NCI-H146 (cell line): ENCODE measurements at regions not wholly inside any gene's neighbourhood (a gene's known extent, or its start where the extent isn't known, plus 50 kb on each side); places are given as distances from the start of the nearest gene placed in this dataset.
"Not testable (repeated sequence)": the region's sequence is repeated elsewhere in the genome, so short reads cannot be mapped to it uniquely, and the experiment has no call there.

Experiments
- DNase-seq: peaks from one replicate; lab custom pipeline; 2025; lab: John Stamatoyannopoulos, UW

DNA sequence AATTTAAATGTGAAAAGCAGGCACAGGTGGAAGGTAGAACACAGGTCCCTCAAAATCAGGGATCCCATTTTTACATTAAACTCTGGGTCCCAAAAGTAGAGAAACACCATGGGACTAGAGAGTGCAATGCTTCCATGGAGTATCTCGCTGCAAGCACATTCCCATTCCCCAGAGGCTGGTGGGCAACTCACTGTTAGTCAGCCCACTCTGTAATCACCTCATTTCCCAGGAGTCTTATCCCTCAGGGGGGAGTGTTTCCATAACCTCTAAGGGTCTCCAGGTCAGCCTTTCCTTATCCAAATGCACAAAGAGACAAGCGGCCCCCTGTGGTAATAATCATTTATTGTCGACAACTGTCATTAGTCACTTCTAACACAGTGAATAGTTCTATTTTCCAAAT, 490.1 kb upstream of the LRRC7 start:
- no peak for DNase-seq

DNA sequence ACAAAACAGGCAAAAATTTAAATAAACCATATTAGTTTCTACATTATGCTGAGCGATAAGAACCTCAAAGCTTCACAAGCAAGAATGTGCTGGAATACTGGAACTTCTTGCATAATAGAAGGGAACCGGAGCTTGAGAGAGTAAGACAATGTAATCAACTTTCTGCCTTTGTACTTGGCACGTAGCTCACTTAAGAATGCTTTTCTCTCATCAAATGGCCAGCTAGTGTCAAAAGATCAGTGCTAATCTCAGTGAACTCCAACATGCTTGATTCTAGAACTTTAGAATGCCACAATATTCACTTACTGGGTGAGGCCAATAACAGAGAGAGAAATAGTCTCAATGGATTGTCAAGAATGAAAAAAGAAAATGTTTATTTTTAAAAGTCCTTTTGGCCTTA, 486.1 kb upstream of the LRRC7 start:
- no peak for DNase-seq

DNA sequence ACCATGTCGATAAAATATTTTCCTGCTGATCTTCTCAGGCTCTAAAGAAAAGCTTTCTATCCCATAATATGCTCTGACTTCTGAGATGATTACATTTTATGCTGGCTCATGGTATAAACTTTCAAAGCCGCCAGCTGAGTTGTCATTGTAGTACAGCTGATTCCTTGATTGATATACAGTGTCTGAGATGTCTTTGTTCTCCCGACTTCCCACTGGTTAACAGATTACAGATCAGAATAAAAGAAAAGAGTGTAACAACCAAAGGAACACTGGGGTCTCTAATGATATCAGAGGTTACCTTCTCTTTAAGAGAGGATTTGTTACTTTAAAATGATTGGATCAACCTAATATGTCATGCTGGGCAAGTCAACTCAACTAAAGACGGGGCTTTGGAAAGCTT, 485.4 kb upstream of the LRRC7 start:
- no peak for DNase-seq

DNA sequence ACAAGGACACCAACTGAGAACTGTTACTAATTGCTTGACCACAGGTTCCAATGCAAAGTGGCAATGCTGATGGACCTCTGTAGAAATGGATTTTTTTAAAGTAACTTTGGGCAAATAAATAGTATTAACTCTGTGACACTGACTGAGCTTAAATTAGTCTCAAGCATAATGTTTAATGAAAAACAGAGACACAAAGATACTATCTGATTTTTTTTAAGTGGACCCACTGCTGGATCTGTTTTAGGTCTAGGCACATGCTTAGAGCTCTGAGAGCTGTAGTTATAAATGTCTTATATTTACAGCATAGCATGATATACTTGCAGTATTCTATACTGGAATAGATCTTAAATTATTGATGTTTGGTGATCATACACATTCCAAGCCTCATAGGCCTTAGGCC, 481.6 kb upstream of the LRRC7 start:
- DNase-seq: no peak

DNA sequence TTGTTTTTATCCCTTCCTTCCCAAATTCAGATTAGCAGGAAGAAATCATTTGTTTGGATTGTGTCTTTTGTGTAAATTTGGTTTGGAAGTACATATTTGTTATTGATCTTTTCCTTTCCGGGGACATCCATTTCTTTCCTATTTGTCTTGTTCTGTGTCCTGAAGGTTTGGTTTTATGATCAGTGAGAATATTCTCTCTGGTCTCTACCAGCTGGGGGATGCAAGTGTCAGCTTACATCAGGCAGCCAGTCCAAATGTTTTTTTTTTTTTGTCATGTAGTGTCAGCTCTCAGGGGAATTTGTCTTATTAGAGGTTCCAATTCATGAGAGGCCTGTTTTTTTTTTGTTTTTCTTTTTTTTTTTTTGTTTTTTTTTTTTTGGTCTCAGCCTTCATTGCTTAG, 479.2 kb upstream of the LRRC7 start:
- no peak for DNase-seq

DNA sequence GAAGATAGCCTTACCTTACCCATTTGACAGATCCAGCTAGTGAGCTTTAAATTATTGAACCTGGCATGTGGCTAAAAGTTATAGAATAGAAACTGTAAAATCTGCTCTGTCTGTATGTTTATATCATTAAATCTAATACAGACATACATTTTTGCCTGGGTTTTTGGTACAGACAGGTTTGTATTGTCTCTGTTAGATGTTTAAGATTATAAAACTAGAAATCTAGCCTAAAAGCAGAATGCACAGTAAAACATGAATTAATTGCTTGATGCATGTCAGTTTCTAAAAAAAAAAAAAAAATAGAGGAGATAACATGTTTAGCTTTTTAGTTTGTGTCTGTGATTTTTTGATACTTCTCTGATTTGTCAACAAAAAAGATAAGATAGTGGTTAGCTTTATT, 477.6 kb upstream of the LRRC7 start:
- no peak for DNase-seq

DNA sequence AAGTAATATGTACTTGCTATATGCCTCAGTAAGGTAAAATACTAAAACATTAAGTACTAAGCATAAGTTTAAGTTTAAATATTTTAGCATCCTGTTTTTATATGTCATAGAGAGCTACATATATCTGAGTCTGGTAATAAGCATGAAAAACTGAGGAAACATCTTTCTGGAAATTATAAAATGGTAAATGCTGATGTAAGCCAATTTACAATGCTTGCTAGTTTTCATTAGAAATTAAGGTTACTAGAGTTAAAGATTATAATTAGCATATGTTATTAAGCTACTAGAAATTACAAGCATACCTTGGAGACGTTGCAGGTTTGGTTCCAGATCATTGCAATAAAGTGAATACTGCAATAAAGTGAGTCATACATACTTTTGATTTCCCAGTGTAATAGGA, 477.0 kb upstream of the LRRC7 start:
- DNase-seq: no peak

DNA sequence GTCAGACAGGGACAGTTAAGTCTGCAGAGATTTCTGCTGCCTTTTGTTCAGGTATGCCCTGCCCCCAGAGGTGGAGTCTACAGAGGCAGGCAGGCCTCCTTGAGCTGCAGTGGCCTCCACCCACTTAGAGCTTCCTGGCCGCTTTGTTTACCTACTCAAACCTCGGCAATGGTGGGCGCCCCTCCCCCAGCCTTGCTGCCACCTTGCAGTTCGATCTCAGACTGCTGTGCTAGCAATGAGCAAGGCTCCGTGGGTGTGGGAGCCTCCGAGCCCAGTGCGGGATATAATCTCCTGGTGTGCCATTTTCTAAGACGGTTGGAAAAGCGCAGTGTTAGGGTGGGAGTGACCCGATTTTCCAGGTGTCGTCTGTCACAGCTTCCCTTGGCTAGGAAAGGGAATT, 465.7 kb upstream of the LRRC7 start:
- not testable (repeated sequence) for DNase-seq

DNA sequence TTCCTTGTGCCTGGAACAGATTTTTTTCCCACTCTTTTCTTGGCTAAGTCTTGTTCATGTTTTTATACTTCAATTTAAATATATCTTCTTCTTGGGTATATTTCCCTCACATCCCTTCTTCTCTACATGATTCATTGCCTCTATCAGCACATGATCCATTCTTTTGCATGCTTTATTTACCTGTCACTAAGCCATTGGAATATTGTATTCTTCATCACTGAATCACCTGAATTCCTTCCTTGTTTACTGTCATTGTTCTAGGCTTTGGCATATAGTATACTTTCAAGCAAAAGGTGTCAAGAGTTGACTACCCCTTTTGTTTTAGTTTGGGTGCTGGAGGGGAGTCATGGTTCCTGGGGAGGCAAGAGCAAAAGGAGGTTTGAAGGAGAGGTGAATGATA, 464.5 kb upstream of the LRRC7 start:
- no peak for DNase-seq

DNA sequence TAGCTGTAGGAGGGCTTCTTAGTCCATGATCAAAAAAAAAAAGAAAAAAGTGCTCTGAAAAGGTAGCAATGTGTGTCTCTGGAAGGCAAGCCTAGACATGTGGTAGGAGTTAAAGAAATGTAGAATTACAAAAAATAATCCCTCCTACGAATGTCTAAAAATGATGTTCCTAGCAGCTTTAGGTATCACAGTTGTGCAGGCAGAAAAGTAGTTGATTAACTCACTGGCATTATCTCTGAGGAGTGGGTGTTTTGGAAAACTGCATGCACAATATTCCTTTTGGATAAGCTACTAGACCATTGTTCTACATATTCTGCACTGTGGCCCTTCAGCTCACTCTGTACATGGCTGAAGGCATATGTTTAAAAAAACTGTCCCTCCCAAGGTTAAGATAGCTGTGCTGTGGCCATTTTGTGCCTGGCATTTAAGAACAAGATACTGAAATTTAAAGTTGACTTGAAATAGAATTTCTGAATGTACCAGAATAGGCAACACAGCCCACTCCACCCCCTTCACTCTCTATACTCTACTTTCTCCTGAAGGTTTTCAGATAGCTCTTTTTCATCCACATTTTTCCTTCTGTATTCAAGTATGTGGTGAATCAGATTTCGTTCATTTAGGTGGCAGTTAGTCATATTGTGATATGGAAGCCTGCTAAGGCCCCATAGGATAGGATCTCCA, 463.9 kb upstream of the LRRC7 start:
- no peak for DNase-seq

DNA sequence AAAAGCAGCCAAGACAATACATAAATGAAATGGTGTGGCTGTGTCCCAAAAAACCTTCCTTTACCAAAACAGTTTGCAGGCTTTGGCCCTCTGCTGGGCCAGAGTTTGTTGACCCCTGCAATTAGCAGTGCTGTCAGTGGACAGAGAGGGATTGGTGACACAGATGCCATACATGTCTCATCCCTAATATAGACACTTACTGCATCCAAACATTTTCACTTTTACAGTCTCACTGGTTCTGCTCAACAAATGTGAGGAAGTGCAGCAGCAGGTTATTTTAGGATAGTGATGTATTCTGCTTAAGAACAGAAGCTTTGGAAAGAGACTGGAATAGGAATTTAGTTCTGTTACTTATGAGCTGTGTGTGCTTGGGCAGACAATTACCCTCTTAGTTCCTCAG, 462.8 kb upstream of the LRRC7 start:
- no peak for DNase-seq

DNA sequence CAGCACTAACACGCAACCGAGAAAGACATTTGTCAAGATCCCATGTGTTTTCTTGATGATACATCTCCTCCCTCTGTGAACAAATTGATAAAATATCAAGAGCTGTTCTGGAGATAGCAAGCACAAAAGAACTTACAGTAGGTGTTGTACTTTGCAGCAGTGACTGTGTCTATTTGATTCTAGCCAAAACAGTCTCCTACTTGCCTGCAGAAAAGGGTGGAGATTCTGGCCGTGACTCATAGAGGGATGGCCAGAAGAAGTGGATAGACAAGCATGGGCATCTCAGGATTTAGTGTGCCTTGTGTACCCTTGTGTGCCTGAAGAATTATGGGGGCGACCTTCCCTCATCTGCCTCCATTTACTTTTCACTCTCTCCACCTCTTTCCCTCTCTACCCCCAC, 458.4 kb upstream of the LRRC7 start:
- DNase-seq: no peak

DNA sequence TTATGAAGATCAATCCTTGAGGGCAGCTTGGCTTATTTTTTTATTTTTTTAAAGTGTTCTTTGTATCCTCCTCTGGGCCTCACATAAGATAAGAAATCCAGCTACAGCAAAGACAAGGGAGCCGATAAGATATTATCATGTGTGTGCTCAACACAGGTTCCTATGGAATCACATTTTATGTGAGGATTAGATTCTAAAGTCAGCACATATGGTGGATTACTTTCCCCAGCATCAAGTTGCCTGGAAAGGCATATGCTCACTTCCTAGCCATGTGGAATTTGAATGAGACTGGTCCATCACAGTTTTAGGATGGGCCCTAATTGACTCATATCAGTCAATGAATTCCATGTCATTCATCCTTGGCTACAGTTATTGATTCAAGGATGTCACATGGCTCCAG, 456.9 kb upstream of the LRRC7 start:
- DNase-seq: no peak

DNA sequence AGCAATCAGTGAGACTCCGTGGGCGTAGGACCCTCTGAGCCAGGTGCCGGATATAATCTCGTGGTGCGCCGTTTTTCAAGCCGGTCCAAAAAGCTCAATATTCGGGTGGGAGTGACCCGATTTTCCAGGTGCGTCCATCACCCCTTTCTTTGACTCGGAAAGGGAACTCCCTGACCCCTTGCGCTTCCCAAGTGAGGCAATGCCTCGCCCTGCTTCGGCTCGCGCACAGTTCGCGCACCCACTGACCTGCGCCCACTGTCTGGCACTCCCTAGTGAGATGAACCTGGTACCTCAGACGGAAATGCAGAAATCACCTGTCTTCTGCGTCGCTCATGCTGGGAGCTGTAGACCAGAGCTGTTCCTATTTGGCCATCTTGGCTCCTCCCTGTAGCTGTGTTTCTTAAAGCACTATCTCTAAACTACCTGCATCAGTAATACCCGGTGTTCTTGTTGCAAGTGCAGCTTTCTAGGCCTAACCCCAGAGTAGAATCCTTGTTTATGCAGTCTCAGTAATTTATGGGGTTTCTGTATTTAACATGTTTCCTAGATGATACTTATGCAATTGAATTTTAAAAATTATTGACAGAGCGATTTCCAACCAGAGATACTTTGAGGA, 447.5 kb upstream of the LRRC7 start:
- not testable (repeated sequence) for DNase-seq

DNA sequence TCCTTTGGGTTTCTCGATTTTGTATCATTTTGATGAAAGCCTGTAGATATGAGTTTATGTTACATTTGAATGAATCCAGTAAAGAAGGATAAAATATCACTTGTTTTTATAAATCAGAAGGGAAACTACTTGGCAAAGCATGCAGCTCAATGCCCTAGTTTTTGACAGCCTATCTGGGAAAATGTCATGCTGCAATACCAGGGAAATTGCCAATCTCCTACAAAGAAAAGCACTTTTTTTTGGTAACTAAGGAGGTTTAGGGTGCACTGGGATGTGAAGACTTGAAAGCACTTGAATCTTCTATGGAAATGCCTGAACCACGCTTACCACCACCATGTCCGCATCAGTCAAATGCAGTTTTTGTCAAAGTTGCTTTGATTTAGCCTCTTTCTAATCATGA, 446.9 kb upstream of the LRRC7 start:
- DNase-seq: no peak

DNA sequence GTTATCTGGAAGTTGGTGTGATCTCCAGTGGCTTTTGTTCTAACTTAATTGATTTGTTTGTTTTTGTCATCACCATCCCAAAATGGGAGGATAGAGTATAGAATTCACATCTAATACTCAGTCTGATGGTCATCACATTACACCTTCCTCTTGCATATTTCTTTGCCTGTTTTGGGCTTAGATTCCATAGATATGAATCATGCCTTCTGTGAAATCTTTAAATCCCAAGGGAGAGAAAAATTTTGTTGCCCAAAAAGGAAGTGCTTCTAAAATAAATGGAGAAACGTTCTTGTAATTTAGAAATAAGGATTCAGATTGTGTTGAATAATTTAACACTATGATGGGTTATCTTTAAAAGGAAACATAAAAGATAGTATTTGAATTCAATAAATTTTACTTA, 446.0 kb upstream of the LRRC7 start:
- no peak for DNase-seq

DNA sequence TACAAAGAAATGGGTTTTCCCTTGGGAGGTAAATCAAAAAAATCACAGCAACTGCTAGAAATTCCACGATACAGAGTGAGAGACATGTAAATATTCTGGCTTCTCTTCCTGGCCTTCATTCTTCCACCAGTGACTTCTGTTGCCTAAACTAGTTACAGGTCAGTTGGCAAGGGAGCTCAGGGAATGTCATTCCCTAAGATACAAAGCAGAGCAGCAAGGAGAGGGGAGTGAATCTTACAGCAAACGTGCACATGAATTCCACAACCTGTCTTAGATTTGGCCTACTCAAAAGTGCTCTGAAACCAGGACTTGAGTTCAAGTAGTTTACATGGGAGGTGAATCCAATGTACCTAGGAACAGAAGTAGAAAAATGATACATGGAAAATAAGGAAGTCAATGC, 445.3 kb upstream of the LRRC7 start:
- DNase-seq: no peak

DNA sequence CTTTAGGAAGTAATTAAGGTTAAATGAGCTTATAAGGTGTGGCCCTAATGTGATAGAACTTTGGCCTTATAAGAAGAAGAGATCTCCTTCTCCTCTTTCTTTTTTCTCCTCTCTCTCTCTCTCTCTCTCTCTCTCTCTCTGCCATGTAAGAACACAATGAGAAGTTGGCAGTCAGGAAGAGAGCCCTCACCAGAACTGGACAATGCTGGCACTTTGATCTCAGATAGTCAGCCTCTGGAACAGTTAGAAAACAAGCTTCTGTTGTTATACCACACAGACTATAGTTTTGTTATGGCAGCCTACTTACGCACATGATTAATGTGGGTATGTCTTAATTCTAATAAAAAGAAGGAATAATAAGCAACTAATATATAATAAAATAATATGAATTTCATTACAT, 444.2 kb upstream of the LRRC7 start:
- DNase-seq: no peak

DNA sequence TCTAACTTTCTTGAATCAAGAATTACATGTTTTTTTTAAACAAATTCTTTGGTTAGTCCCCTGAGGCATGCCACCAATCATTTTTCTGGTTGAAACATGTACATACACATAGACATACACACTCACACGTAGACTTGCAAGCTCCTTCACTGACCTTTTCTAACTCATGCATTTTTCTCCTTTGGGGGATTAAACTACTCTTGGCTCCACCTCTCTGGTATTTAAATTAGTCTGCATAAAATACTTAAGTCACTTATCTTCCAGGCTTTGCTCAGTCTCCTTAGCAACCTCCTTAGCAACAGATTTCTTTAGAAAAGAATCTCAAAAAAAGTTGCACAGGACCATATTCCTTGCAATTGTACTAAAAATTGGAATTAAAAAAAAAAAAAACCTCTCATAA, 440.9 kb upstream of the LRRC7 start:
- DNase-seq: no peak

DNA sequence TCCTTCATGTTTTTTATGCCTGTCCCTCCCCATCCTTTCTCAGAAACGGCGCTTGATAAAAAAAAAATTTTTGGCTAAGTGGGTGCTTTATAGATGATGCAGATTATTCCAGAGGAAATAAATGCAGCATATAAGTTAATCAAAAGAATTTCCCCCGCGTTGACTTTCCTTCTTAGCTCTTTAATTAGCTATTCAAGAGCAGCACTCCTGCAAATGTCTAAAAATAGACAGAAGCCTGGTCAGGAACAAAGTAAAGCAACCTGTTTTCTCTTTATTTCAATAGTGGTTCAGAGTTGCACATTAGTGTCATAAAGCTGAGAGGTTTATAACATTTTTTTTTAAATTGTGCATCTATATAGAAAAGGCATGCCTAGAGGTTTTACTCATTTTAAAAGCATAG, 439.5 kb upstream of the LRRC7 start:
- no peak for DNase-seq

DNA sequence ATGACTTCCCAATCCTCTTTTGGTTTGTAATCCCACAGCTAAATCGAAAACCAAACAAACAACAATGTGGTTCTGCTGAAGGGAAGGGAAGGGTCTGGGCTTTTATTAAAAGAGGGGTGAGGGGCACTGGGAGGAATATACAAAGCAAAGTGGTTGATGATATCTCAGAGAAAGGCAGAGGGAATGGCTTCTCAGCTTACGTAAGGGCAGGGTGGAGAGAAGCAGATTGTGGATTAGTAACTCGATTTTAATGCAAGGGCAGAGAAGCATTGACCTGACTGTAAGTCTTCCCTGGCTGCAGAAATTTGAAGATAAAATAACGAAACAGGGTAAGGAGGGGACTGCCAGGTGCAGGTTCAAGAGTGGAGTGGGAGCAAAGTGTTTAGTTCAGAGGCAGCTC, 438.2 kb upstream of the LRRC7 start:
- DNase-seq: no peak

DNA sequence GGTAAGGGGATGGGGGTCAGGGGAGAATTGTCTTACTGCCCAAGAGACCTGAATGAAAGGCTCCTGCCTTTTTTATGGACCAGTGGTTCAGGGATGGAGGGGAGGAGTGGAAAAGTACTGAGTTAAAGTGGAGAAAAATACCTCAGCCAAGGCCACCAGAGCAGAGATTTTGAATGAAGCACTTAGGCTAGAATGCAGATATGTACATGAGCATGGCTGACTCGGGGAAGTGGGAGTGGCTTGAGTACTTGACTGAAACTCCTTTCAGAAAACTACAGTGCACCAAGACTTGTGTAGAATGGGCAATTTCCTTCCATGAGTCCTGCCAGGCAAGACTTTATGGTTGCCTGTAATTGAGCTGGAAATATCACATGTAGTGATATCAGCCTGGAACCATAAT, 429.6 kb upstream of the LRRC7 start:
- no peak for DNase-seq

DNA sequence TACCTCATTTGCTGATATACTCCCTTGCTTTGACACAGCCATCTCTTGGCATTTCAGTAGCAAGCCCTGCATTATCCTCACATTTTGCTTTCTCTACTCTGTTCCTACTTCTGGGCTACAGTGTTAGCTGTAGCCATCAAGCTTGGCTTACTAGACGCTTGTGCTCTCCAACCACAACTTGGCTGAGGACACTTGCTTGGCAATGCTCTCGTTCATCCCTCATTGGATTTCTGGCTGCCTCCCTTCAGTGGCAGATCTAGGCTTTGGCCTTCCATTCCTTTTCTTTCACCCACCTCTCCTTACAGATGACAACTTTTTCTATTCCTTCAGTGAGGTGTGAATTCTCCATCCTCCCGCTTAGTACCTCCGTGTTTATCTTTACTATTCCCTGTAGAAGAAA, 428.7 kb upstream of the LRRC7 start:
- DNase-seq: no peak

DNA sequence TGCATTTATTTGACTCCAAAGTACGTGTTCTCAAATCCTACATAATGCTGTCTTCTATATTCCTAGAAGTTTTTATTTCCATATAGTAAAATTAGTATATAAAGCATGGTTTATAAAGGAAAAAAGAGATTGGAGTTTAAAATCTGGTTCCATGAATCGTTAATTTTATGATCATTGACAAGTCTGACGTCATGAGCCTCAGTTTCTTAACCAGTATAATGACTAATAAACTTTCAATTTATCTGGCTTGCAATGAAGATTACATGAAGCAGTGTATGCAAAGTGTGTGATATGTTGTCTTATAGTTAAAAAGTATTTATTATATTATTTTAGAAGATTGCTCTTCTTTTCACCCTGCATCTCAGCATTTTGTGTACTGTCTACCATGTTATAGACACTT, 421.4 kb upstream of the LRRC7 start:
- DNase-seq: no peak
